ENCODE measurements at regions not wholly inside any gene's neighbourhood (a gene's known extent, or its start where the extent isn't known, plus 50 kb on each side); places are given as distances from the start of the nearest gene placed in this dataset.
"Not testable (repeated sequence)": the region's sequence is repeated elsewhere in the genome, so short reads cannot be mapped to it uniquely, and the experiment has no call there.

- no peak for DNase-seq (ENCODE audit: low spot score)
Observed at GRCh38 chr2:142629193-142629592, 248.3 kb upstream of the KYNU start.

- DNase-seq (ENCODE audit: low spot score): no peak
Observed at GRCh38 chr2:142621287-142621686, 256.2 kb upstream of the KYNU start.

- DNase-seq (ENCODE audit: low spot score): no peak
Observed at GRCh38 chr2:142617461-142617860, 260.0 kb upstream of the KYNU start.

- DNase-seq (ENCODE audit: low spot score): no peak
Observed at GRCh38 chr2:142615876-142616275, 261.6 kb upstream of the KYNU start.

- DNase-seq (ENCODE audit: low spot score): not testable (repeated sequence)
Observed at GRCh38 chr2:142613193-142613592, 264.3 kb upstream of the KYNU start.

GRCh38 chr2:142605421-142605820 is 272.0 kb upstream of the KYNU start:
- DNase-seq (ENCODE audit: low spot score): no peak

GRCh38 chr2:142603759-142604158 is 273.7 kb upstream of the KYNU start:
- no peak for DNase-seq (ENCODE audit: low spot score)

GRCh38 chr2:142602418-142602989 is 275.0 kb upstream of the KYNU start:
- DNase-seq (ENCODE audit: low spot score): no peak

GRCh38 chr2:142601794-142602193 is 275.7 kb upstream of the KYNU start:
- no peak for DNase-seq (ENCODE audit: low spot score)

GRCh38 chr2:142599504-142599903 is 278.0 kb upstream of the KYNU start:
- no peak for DNase-seq (ENCODE audit: low spot score)

- no peak for DNase-seq (ENCODE audit: low spot score)
Observed at GRCh38 chr2:142598846-142599245, 278.6 kb upstream of the KYNU start.

- no peak for DNase-seq (ENCODE audit: low spot score)
Observed at GRCh38 chr2:142596334-142597088, 281.0 kb upstream of the KYNU start.

- DNase-seq (ENCODE audit: low spot score): no peak
Observed at GRCh38 chr2:142594935-142595334, 282.5 kb upstream of the KYNU start.

GRCh38 chr2:142592171-142592570 is 285.3 kb upstream of the KYNU start:
- DNase-seq (ENCODE audit: low spot score): no peak

- no peak for DNase-seq (ENCODE audit: low spot score)
Observed at GRCh38 chr2:142591420-142591819, 286.0 kb upstream of the KYNU start.

- no peak for DNase-seq (ENCODE audit: low spot score)
Observed at GRCh38 chr2:142588269-142588668, 289.2 kb upstream of the KYNU start.

GRCh38 chr2:142586693-142587580 is 290.5 kb upstream of the KYNU start:
- no peak for DNase-seq (ENCODE audit: low spot score)

- DNase-seq (ENCODE audit: low spot score): no peak
Observed at GRCh38 chr2:142585785-142586184, 291.7 kb upstream of the KYNU start.

GRCh38 chr2:142582317-142582716 is 295.1 kb upstream of the KYNU start:
- no peak for DNase-seq (ENCODE audit: low spot score)

GRCh38 chr2:142581491-142581890 is 296.0 kb upstream of the KYNU start:
- DNase-seq (ENCODE audit: low spot score): no peak

GRCh38 chr2:142580691-142581090 is 296.8 kb upstream of the KYNU start:
- DNase-seq (ENCODE audit: low spot score): no peak

- no peak for DNase-seq (ENCODE audit: low spot score)
Observed at GRCh38 chr2:142575561-142575960, 301.9 kb upstream of the KYNU start.

- DNase-seq (ENCODE audit: low spot score): no peak
Observed at GRCh38 chr2:142574388-142574787, 303.1 kb upstream of the KYNU start.

All from HuH-7.5 (cell line).